AG10803 (cell line): ENCODE measurements at regions not wholly inside any gene's neighbourhood (a gene's known extent, or its start where the extent isn't known, plus 50 kb on each side); places are given as distances from the start of the nearest gene placed in this dataset.
A peak's percentile ranks its signal among the peaks of the same experiment; 100 is the strongest.
"Not testable (repeated sequence)": the region's sequence is repeated elsewhere in the genome, so short reads cannot be mapped to it uniquely, and the experiment has no call there.

ENCODE experiments used
- DNase-seq: peaks from one replicate; pipeline ENCODE4 v3.0.0; 2010; ENCODE audit warnings: low read depth
- H3K4me3 ChIP-seq: 2 replicates; pipeline ENCODE4 v1.5.1; 2011; ENCODE audit warnings: mild to moderate bottlenecking, low read length, control low read depth
- TF ChIP-seq, protein P1 (sequence below): conservative IDR thresholded peaks from 2 replicates; pipeline ENCODE4 v1.5.1; 2011; ENCODE audit warnings: mild to moderate bottlenecking, low read length, control low read depth, inconsistent platforms

- DNase-seq, result no peak
- TF ChIP-seq, protein P1, sequence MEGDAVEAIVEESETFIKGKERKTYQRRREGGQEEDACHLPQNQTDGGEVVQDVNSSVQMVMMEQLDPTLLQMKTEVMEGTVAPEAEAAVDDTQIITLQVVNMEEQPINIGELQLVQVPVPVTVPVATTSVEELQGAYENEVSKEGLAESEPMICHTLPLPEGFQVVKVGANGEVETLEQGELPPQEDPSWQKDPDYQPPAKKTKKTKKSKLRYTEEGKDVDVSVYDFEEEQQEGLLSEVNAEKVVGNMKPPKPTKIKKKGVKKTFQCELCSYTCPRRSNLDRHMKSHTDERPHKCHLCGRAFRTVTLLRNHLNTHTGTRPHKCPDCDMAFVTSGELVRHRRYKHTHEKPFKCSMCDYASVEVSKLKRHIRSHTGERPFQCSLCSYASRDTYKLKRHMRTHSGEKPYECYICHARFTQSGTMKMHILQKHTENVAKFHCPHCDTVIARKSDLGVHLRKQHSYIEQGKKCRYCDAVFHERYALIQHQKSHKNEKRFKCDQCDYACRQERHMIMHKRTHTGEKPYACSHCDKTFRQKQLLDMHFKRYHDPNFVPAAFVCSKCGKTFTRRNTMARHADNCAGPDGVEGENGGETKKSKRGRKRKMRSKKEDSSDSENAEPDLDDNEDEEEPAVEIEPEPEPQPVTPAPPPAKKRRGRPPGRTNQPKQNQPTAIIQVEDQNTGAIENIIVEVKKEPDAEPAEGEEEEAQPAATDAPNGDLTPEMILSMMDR, result no peak
- no peak overlapping the region for H3K4me3 ChIP-seq
These were observed 283.8 kb downstream of the CXCL12 start for GRCh38 chr10:44101082-44101481.

- TF ChIP-seq, protein P1, result no peak
- H3K4me3 ChIP-seq, result no peak overlapping the region
- peak; percentile 15 for DNase-seq
These were observed 285.4 kb downstream of the CXCL12 start for GRCh38 chr10:44099511-44099910.

GRCh38 chr10:44096217-44096616, 288.7 kb downstream of the CXCL12 start:
- DNase-seq, H3K4me3 ChIP-seq: not testable (repeated sequence)

DNA sequence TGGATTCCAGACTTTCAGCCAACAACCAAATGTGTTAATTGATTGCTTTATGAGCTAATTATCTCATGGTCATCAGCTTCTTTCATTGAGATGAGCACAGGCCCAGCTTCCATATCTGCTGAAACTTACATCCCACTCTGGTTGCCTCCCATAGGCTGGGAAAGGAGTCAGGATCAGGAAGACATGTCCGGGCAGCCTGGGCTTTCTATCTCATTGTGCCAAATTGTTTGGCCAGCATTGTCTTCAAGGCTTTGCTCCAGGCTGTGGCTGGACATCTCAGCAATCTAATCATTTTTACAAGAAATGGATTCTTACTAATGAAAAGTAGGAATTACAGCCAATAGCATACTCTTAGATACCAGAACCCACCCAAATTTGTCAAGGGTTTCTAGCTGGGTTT, 295.2 kb downstream of the CXCL12 start:
- TF ChIP-seq, protein P1, result no peak
- DNase-seq, result no peak

GRCh38 chr10:44087403-44087802, 297.5 kb downstream of the CXCL12 start:
- DNase-seq, result no peak
- H3K4me3 ChIP-seq, result no peak overlapping the region
- TF ChIP-seq, protein P1, result no peak

More for the DNA sequence above, 295.2 kb downstream of the CXCL12 start:
- no peak overlapping the region for H3K4me3 ChIP-seq

GRCh38 chr10:44083719-44084400, 301.0 kb downstream of the CXCL12 start:
- H3K4me3 ChIP-seq, result no peak overlapping the region
- TF ChIP-seq, protein P1, result no peak
- no peak for DNase-seq

DNA sequence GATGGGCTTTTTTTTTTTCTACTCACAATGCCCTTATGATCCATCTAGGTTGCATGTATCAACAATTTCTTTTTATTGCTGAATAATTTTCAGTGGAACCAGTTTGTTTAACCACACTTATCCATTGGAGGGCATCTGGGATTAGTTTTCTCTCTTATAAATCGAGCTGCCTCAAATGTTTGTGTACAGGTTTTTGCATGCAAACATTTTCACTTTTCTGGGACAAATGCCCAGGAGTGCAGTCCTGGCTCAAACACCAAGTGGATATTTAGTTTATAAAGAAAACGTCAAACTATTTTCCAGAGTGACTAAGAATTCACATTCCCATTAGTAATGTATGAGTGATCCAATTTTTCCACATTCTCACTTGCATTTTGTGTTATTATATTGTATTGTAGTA, 313.4 kb downstream of the CXCL12 start:
- TF ChIP-seq, protein P1, result peak; percentile 58
- DNase-seq, result peak; percentile 97
- no peak overlapping the region for H3K4me3 ChIP-seq
